HepG2 (cell line): ENCODE measurements at regions not wholly inside any gene's neighbourhood (a gene's known extent, or its start where the extent isn't known, plus 50 kb on each side); places are given as distances from the start of the nearest gene placed in this dataset.

Experiments used
- ATAC-seq: fragments of 200-7000 bp; cut with Tn5 transposase; 3 replicates; pipeline ENCODE4 v1.9.1; 2020; ENCODE audit warnings: mild to moderate bottlenecking, moderate library complexity
- BruUV-seq: library from RNA; stranded (reverse); fragments of 400-500 nt; replicated peaks from 2 replicates; lab custom pipeline; 2021; lab: Mats Ljungman, UMichigan
- CTCF ChIA-PET: fragments of 300-600 bp; formaldehyde crosslinking; extraction: SDS; loops from one replicate; lab custom pipeline; 2021; ENCODE audit warnings: low total read pairs, inconsistent platforms, low intra/inter-chr PET ratio; lab: Yijun Ruan, JAX
- POLR2A ChIA-PET: fragments of 350-600 bp; sonication (Branson Sonifier 250); formaldehyde crosslinking; loops from one replicate; lab custom pipeline; 2020; ENCODE audit warnings: antibody characterized with exemption, inconsistent platforms; lab: Yijun Ruan, JAX
- DNase-seq: peaks from one replicate; pipeline ENCODE4 v3.0.0-alpha.2; 2015; ENCODE audit warnings: low spot score
- FAIRE-seq: peaks from 3 replicates; lab custom pipeline; 2011; peaks lifted over from hg19 to GRCh38; lab: Jason Lieb, UNC
- H2AFZ ChIP-seq: one replicate; pipeline ENCODE4 v1.6.1; 2011; ENCODE audit warnings: low read length, inconsistent platforms
- H3K27ac ChIP-seq: fragments of 300-600 bp; 3 replicates; pipeline ENCODE4 v1.8.0; 2011; ENCODE audit warnings: mixed run types, mild to moderate bottlenecking, mixed read lengths, low read length, inconsistent platforms; ENCODE audit not compliant: insufficient read depth; ENCODE audit errors: extremely low read length
- H3K27me3 ChIP-seq, 2 experiments: fragments of 200-600 bp in 1 of 2; 2 replicates in 1 of 2; 3 replicates in 1 of 2; pipeline versions ENCODE4 v1.6.0 to v1.8.0; 2011; ENCODE audit warnings: low read length in 2 of 2, mild to moderate bottlenecking in 2 of 2, moderate library complexity in 2 of 2, inconsistent platforms in 1 of 2; ENCODE audit not compliant: insufficient read depth in 2 of 2, control insufficient read depth in 1 of 2
- H3K36me3 ChIP-seq, 2 experiments: fragments of 200-600 bp in 1 of 2; replicated peaks in 1 of 2; 2 replicates in 1 of 2; 3 replicates in 1 of 2; pipeline versions ENCODE4 v1.5.1 to v1.8.0; 2011; ENCODE audit warnings: low read length in 2 of 2, inconsistent platforms in 1 of 2; ENCODE audit not compliant: insufficient read depth in 2 of 2, control insufficient read depth in 1 of 2
- H3K4me1 ChIP-seq: 2 replicates; pipeline ENCODE4 v1.5.1; 2012; ENCODE audit warnings: low read length, inconsistent platforms; ENCODE audit not compliant: insufficient read depth
- H3K4me2 ChIP-seq: 2 replicates; pipeline ENCODE4 v1.6.0; 2011; ENCODE audit warnings: low read depth, low read length, inconsistent platforms
- H3K4me3 ChIP-seq, 3 experiments: fragments of 200-600 bp in 1 of 3; sonication (generic), shearing (Covaris generic) in 1 of 3; replicated peaks in 1 of 3; 2 replicates each; pipeline ENCODE4 v1.5.1; 2011 to 2016; ENCODE audit warnings: low read length in 3 of 3, inconsistent platforms in 2 of 3, low read depth in 2 of 3, mild to moderate bottlenecking in 2 of 3, control low read depth in 1 of 3, mixed read lengths in 1 of 3; ENCODE audit not compliant: insufficient read depth in 1 of 3
- H3K79me2 ChIP-seq: one replicate; pipeline ENCODE4 v1.6.1; 2011; ENCODE audit warnings: low read length, inconsistent platforms; ENCODE audit not compliant: insufficient read depth
- H3K9ac ChIP-seq: 2 replicates; pipeline ENCODE4 v1.6.0; 2011; ENCODE audit warnings: mild to moderate bottlenecking, low read depth, low read length, inconsistent platforms; ENCODE audit not compliant: insufficient read depth
- H3K9me3 ChIP-seq: 2 replicates; pipeline ENCODE4 v1.5.1; 2012; ENCODE audit warnings: mild to moderate bottlenecking, low read length
- H4K20me1 ChIP-seq: 2 replicates; pipeline ENCODE4 v1.6.0; 2011; ENCODE audit warnings: inconsistent platforms, mild to moderate bottlenecking, low read length, moderate library complexity; ENCODE audit not compliant: insufficient read depth
- ATAD3A ChIP-seq: sonication (generic); formaldehyde crosslinking; IDR thresholded peaks from 2 replicates; pipeline ENCODE4 v1.4.0; 2020; ENCODE audit warnings: missing genetic modification reagents
- HCFC1 ChIP-seq: fragments of 150-350 bp; IDR thresholded peaks from 2 replicates; pipeline ENCODE4 v1.6.1; 2014; ENCODE audit warnings: low read depth, low read length
- MTA3 ChIP-seq: sonication (generic); formaldehyde crosslinking; IDR thresholded peaks from 2 replicates; pipeline ENCODE4 v1.4.0; 2020; ENCODE audit warnings: missing genetic modification reagents
- NFATC3 ChIP-seq: sonication (generic); formaldehyde crosslinking; IDR thresholded peaks from 2 replicates; pipeline ENCODE4 v1.5.1; 2020; ENCODE audit warnings: mild to moderate bottlenecking, missing genetic modification reagents
- NR1H2 ChIP-seq: sonication (generic); formaldehyde crosslinking; IDR thresholded peaks from 2 replicates; pipeline ENCODE4 v1.8.1; 2022; ENCODE audit warnings: low read depth, missing genetic modification reagents, borderline replicate concordance
- RFX1 ChIP-seq: fragments of 450-650 bp; IDR thresholded peaks from 2 replicates; pipeline ENCODE4 v1.6.1; 2017
- RFX5 ChIP-seq: IDR thresholded peaks from 2 replicates; pipeline ENCODE4 v1.6.1; 2011; ENCODE audit warnings: low read depth, low read length, improper control_type of control experiment
- SP1 ChIP-seq, 2 experiments: fragments of 450-650 bp in 1 of 2; sonication (generic) in 1 of 2; formaldehyde crosslinking in 1 of 2; IDR thresholded peaks; 2 replicates each; pipeline versions ENCODE4 v1.4.0 to v1.6.1; 2016 to 2020; ENCODE audit warnings: missing genetic modification reagents in 1 of 2
- SRSF4 ChIP-seq: fragments of 200-400 bp; formaldehyde crosslinking; IDR thresholded peaks from one replicate; pipeline ENCODE4 v1.6.1; 2018; ENCODE audit warnings: mild to moderate bottlenecking, low read depth, low read length, moderate library complexity; ENCODE audit not compliant: poor library complexity, severe bottlenecking
- STAG1 ChIP-seq: sonication (generic); formaldehyde crosslinking; IDR thresholded peaks from 2 replicates; pipeline ENCODE4 v1.4.0; 2020; ENCODE audit warnings: missing genetic modification reagents
- TAF15 ChIP-seq: fragments of 200-400 bp; formaldehyde crosslinking; IDR thresholded peaks from one replicate; pipeline ENCODE4 v1.6.1; 2018; ENCODE audit warnings: mild to moderate bottlenecking, low read depth, low read length; ENCODE audit not compliant: poor library complexity, severe bottlenecking
- WGBS: methylation state at CpG from one replicate; pipeline ENCODE4 v1.1.6; 2017; ENCODE audit warnings: low lambda C conversion rate; 5-methylcytosine and 5-hydroxymethylcytosine counted together
- in situ Hi-C: cut with HindIII; loops from 2 replicates; pipeline ENCODE4 v1.10.0; 2017; ENCODE audit warnings: low pct_unique_long_range_greater_than_20kb; ENCODE audit not compliant: extremely low pct_ligation_motif_present
- intact Hi-C: fragments of 100-400 bp; cut with micrococcal nuclease; formaldehyde crosslinking; loops from one replicate; pipeline ENCODE4 v1.10.0; 2022; ENCODE audit not compliant: unreplicated experiment
- TF ChIP-seq, protein P1 (sequence below): sonication (generic); formaldehyde crosslinking; IDR thresholded peaks from 2 replicates; pipeline ENCODE4 v1.8.0; 2023; ENCODE audit warnings: mild to moderate bottlenecking, missing genetic modification reagents
- TF ChIP-seq, protein P2 (sequence below): sonication (generic); formaldehyde crosslinking; IDR thresholded peaks from 2 replicates; pipeline ENCODE4 v1.8.0; 2022; ENCODE audit warnings: mild to moderate bottlenecking, missing genetic modification reagents, moderate library complexity
- TF ChIP-seq, protein P3 (sequence below): sonication (generic); formaldehyde crosslinking; IDR thresholded peaks from 2 replicates; pipeline ENCODE4 v1.5.0; 2020; ENCODE audit warnings: missing genetic modification reagents

- H3K36me3 ChIP-seq, result no peaks in the 10 kb centered on the region
- intact Hi-C loops (no loop called here), in situ Hi-C loops (no loop called here)
- H3K4me3 ChIP-seq, result no peak overlapping the region
- no peak for ATAC-seq
- H3K9ac ChIP-seq, result no peak overlapping the region
- H3K79me2 ChIP-seq, result no peaks in the 10 kb centered on the region
- ChIA-PET CTCF (no interaction called here), POLR2A (no interaction called here)
- FAIRE-seq, result no peak
- H3K27ac ChIP-seq, result no peak overlapping the region
- TF ChIP-seq RFX5 (no peak), ATAD3A (CRISPR knock-in tag) (no peak), NFATC3 (no peak), HCFC1 (no peak), SP1 (IDR thresholded peaks at IDR 0.05) (no peak), SP1 (CRISPR knock-in tag; IDR thresholded peaks at IDR 0.05) (no peak), SRSF4 (no peak), MTA3 (CRISPR knock-in tag) (no peak), NR1H2 (no peak), RFX1 (no peak), STAG1 (CRISPR knock-in tag) (no peak), TAF15 (no peak)
- TF ChIP-seq, protein P1, sequence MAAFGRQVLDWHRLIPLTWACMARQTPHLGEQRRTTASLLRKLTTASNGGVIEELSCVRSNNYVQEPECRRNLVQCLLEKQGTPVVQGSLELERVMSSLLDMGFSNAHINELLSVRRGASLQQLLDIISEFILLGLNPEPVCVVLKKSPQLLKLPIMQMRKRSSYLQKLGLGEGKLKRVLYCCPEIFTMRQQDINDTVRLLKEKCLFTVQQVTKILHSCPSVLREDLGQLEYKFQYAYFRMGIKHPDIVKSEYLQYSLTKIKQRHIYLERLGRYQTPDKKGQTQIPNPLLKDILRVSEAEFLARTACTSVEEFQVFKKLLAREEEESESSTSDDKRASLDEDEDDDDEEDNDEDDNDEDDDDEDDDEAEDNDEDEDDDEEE (CRISPR knock-in tag), result no peak
- TF ChIP-seq, protein P2, sequence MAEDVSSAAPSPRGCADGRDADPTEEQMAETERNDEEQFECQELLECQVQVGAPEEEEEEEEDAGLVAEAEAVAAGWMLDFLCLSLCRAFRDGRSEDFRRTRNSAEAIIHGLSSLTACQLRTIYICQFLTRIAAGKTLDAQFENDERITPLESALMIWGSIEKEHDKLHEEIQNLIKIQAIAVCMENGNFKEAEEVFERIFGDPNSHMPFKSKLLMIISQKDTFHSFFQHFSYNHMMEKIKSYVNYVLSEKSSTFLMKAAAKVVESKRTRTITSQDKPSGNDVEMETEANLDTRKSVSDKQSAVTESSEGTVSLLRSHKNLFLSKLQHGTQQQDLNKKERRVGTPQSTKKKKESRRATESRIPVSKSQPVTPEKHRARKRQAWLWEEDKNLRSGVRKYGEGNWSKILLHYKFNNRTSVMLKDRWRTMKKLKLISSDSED (CRISPR knock-in tag), result no peak
- TF ChIP-seq, protein P3, sequence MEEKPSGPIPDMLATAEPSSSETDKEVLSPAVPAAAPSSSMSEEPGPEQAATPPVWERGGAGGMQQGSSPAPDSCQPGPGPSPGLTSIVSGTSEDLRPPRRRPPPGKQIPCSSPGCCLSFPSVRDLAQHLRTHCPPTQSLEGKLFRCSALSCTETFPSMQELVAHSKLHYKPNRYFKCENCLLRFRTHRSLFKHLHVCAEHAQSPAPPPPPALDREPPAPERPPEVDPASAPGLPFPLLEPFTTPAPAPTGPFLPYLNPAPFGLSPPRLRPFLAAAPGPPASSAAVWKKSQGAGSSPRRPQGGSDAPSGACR (CRISPR knock-in tag), result no peak
- peaks cover 9% of the 10 kb centered on the region; the same call in 1 of the 2 replicates for H3K4me1 ChIP-seq
- H4K20me1 ChIP-seq, result no peaks in the 10 kb centered on the region
- H3K9me3 ChIP-seq, result no peaks in the 10 kb centered on the region
- BruUV-seq, result no TSS peak
- no peak for DNase-seq
- no peak overlapping the region for H3K4me2 ChIP-seq
- WGBS, result 93% methylated on average over 2 of the region's 2 CpGs
- H2AFZ ChIP-seq, result no peak overlapping the region
- H3K27me3 ChIP-seq, result no peaks in the 10 kb centered on the region
Measured at GRCh38 chr13:33348366-33348765, 62.8 kb upstream of the STARD13 start.
